ENCODE measurements at regions not wholly inside any gene's neighbourhood (a gene's known extent, or its start where the extent isn't known, plus 50 kb on each side); places are given as distances from the start of the nearest gene placed in this dataset.

GRCh38 chr9:89797255-89797654, 192.4 kb downstream of the GADD45G start:
- TF ChIP-seq ZNF274 (IDR thresholded peaks at IDR 0.05; ENCODE audit: low read depth, low read length) (no peak), YY1 (IDR thresholded peaks at IDR 0.05; ENCODE audit: insufficient read depth, insufficient read length) (no peak)
